WTC11 (cell line): ENCODE measurements at regions not wholly inside any gene's neighbourhood (a gene's known extent, or its start where the extent isn't known, plus 50 kb on each side); places are given as distances from the start of the nearest gene placed in this dataset.

Experiments
- CREB1 ChIP-seq: sonication (generic); formaldehyde crosslinking; IDR thresholded peaks from 2 replicates; pipeline ENCODE4 v1.8.0; 2023; ENCODE audit warnings: mild to moderate bottlenecking, missing genetic modification reagents
- GRHL2 ChIP-seq: fragments of 250-450 bp; sonication (Bioruptor Pico); IDR thresholded peaks from 2 replicates; pipeline ENCODE4 v1.8.0; 2022; ENCODE audit warnings: mild to moderate bottlenecking, moderate library complexity; ENCODE audit not compliant: insufficient replicate concordance, severe bottlenecking
- IRF2 ChIP-seq: sonication (generic); formaldehyde crosslinking; IDR thresholded peaks from 2 replicates; pipeline ENCODE4 v1.8.0; 2022; ENCODE audit warnings: low read depth, missing genetic modification reagents, borderline replicate concordance
- TCF7 ChIP-seq: sonication (generic); formaldehyde crosslinking; IDR thresholded peaks from 2 replicates; pipeline ENCODE4 v1.8.0; 2022; ENCODE audit warnings: mild to moderate bottlenecking, low read depth, missing genetic modification reagents, moderate library complexity
- USF2 ChIP-seq: sonication (generic); formaldehyde crosslinking; IDR thresholded peaks from 2 replicates; pipeline ENCODE4 v1.8.1; 2023; ENCODE audit warnings: mild to moderate bottlenecking, missing genetic modification reagents, moderate library complexity
- ZBTB21 ChIP-seq: sonication (generic); formaldehyde crosslinking; IDR thresholded peaks from 2 replicates; pipeline ENCODE4 v1.8.1; 2023; ENCODE audit warnings: mild to moderate bottlenecking, missing genetic modification reagents, borderline replicate concordance
- TF ChIP-seq, protein P1 (sequence below): sonication (generic); formaldehyde crosslinking; IDR thresholded peaks from 2 replicates; pipeline ENCODE4 v1.8.1; 2023; ENCODE audit warnings: mild to moderate bottlenecking, missing genetic modification reagents, borderline replicate concordance
- TF ChIP-seq, protein P2 (sequence below): fragments of 200-600 bp; IDR thresholded peaks from 2 replicates; pipeline ENCODE4 v1.8.0; 2022; ENCODE audit warnings: antibody characterized with exemption
- TF ChIP-seq, protein P3 (sequence below): sonication (generic); formaldehyde crosslinking; IDR thresholded peaks from 2 replicates; pipeline ENCODE4 v1.8.0; 2023; ENCODE audit warnings: missing genetic modification reagents
- TF ChIP-seq, protein P4 (sequence below): sonication (generic); formaldehyde crosslinking; IDR thresholded peaks from 2 replicates; pipeline ENCODE4 v1.8.1; 2022; ENCODE audit warnings: mild to moderate bottlenecking, moderate library complexity, missing genetic modification reagents
- TF ChIP-seq, protein P5 (sequence below): sonication (generic); formaldehyde crosslinking; conservative IDR thresholded peaks from 2 replicates; pipeline ENCODE4 v1.8.1; 2022; ENCODE audit warnings: mild to moderate bottlenecking, missing genetic modification reagents

DNA sequence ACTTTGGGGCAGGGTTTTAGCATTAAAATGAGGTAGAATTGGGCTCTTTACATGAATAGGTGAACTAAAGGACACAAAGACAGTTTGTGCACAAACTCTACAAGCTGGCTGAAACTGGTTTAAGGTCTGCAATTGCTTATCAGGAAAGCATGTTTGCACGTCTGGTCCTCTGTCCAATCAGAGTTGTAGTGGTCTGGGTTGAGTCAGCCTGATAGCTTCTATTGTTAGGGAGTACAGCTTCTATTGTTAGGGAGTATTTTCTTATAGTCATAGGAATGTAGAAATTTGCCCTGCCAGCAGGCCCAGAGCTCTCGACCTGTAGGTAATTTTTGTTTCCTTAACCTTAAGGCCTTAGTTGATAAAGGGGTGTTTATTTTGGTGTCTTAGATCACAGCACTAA lies 1422.4 kb downstream of the LRRC4C start:
- TF ChIP-seq, protein P1, sequence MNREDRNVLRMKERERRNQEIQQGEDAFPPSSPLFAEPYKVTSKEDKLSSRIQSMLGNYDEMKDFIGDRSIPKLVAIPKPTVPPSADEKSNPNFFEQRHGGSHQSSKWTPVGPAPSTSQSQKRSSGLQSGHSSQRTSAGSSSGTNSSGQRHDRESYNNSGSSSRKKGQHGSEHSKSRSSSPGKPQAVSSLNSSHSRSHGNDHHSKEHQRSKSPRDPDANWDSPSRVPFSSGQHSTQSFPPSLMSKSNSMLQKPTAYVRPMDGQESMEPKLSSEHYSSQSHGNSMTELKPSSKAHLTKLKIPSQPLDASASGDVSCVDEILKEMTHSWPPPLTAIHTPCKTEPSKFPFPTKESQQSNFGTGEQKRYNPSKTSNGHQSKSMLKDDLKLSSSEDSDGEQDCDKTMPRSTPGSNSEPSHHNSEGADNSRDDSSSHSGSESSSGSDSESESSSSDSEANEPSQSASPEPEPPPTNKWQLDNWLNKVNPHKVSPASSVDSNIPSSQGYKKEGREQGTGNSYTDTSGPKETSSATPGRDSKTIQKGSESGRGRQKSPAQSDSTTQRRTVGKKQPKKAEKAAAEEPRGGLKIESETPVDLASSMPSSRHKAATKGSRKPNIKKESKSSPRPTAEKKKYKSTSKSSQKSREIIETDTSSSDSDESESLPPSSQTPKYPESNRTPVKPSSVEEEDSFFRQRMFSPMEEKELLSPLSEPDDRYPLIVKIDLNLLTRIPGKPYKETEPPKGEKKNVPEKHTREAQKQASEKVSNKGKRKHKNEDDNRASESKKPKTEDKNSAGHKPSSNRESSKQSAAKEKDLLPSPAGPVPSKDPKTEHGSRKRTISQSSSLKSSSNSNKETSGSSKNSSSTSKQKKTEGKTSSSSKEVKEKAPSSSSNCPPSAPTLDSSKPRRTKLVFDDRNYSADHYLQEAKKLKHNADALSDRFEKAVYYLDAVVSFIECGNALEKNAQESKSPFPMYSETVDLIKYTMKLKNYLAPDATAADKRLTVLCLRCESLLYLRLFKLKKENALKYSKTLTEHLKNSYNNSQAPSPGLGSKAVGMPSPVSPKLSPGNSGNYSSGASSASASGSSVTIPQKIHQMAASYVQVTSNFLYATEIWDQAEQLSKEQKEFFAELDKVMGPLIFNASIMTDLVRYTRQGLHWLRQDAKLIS (CRISPR knock-in tag) = no peak
- no peak for TF ChIP-seq IRF2 (CRISPR knock-in tag)
- TF ChIP-seq, protein P2, sequence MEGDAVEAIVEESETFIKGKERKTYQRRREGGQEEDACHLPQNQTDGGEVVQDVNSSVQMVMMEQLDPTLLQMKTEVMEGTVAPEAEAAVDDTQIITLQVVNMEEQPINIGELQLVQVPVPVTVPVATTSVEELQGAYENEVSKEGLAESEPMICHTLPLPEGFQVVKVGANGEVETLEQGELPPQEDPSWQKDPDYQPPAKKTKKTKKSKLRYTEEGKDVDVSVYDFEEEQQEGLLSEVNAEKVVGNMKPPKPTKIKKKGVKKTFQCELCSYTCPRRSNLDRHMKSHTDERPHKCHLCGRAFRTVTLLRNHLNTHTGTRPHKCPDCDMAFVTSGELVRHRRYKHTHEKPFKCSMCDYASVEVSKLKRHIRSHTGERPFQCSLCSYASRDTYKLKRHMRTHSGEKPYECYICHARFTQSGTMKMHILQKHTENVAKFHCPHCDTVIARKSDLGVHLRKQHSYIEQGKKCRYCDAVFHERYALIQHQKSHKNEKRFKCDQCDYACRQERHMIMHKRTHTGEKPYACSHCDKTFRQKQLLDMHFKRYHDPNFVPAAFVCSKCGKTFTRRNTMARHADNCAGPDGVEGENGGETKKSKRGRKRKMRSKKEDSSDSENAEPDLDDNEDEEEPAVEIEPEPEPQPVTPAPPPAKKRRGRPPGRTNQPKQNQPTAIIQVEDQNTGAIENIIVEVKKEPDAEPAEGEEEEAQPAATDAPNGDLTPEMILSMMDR = no peak
- no peak for TF ChIP-seq USF2 (CRISPR knock-in tag)
- TF ChIP-seq ZBTB21 (CRISPR knock-in tag) = no peak
- TF ChIP-seq, protein P3, sequence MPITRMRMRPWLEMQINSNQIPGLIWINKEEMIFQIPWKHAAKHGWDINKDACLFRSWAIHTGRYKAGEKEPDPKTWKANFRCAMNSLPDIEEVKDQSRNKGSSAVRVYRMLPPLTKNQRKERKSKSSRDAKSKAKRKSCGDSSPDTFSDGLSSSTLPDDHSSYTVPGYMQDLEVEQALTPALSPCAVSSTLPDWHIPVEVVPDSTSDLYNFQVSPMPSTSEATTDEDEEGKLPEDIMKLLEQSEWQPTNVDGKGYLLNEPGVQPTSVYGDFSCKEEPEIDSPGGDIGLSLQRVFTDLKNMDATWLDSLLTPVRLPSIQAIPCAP (CRISPR knock-in tag) = no peak
- TF ChIP-seq TCF7 = no peak
- TF ChIP-seq, protein P4, sequence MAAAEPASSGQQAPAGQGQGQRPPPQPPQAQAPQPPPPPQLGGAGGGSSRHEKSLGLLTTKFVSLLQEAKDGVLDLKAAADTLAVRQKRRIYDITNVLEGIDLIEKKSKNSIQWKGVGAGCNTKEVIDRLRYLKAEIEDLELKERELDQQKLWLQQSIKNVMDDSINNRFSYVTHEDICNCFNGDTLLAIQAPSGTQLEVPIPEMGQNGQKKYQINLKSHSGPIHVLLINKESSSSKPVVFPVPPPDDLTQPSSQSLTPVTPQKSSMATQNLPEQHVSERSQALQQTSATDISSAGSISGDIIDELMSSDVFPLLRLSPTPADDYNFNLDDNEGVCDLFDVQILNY (CRISPR knock-in tag) = no peak
- TF ChIP-seq, protein P5, sequence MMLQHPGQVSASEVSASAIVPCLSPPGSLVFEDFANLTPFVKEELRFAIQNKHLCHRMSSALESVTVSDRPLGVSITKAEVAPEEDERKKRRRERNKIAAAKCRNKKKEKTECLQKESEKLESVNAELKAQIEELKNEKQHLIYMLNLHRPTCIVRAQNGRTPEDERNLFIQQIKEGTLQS (CRISPR knock-in tag) = no peak
- no peak for TF ChIP-seq GRHL2
- no peak for TF ChIP-seq CREB1 (CRISPR knock-in tag)
